H9 (cell line): ENCODE measurements at regions not wholly inside any gene's neighbourhood (a gene's known extent, or its start where the extent isn't known, plus 50 kb on each side); places are given as distances from the start of the nearest gene placed in this dataset.

ENCODE experiments used
- DNase-seq: peaks from one replicate; pipeline ENCODE4 v3.0.0-alpha.2; 2017
- H2AFZ ChIP-seq: one replicate; pipeline ENCODE4 v1.6.1; 2013; ENCODE audit warnings: mild to moderate bottlenecking, low read length, control low read depth, moderate library complexity
- H2AK5ac ChIP-seq: 2 replicates; pipeline ENCODE4 v1.6.1; 2013; ENCODE audit warnings: low read length, control low read depth, mixed read lengths; ENCODE audit not compliant: insufficient read length
- H2BK120ac ChIP-seq: one replicate; pipeline ENCODE4 v1.6.1; 2013; ENCODE audit warnings: low read depth, mild to moderate bottlenecking, low read length, control low read depth, inconsistent platforms; ENCODE audit not compliant: poor library complexity, severe bottlenecking
- H2BK12ac ChIP-seq: 2 replicates; pipeline ENCODE4 v1.6.1; 2013; ENCODE audit warnings: low read length, control low read depth, mixed read lengths, low read depth; ENCODE audit not compliant: insufficient read length
- H2BK15ac ChIP-seq: 2 replicates; pipeline ENCODE4 v1.6.1; 2013; ENCODE audit warnings: low read depth, low read length, control low read depth
- H2BK20ac ChIP-seq: one replicate; pipeline ENCODE4 v1.6.1; 2013; ENCODE audit warnings: low read depth, mild to moderate bottlenecking, low read length, control low read depth, inconsistent platforms; ENCODE audit not compliant: poor library complexity, severe bottlenecking
- H2BK5ac ChIP-seq: 2 replicates; pipeline ENCODE4 v1.6.1; 2013; ENCODE audit warnings: low read length, control low read depth, mixed read lengths; ENCODE audit not compliant: insufficient read length
- H3K14ac ChIP-seq: 2 replicates; pipeline ENCODE4 v1.6.1; 2013; ENCODE audit warnings: low read length, control low read depth; ENCODE audit not compliant: insufficient read depth
- H3K18ac ChIP-seq: 2 replicates; pipeline ENCODE4 v1.6.1; 2013; ENCODE audit warnings: low read depth, mild to moderate bottlenecking, mixed read lengths, low read length, control low read depth; ENCODE audit not compliant: insufficient read length
- H3K23ac ChIP-seq: 2 replicates; pipeline ENCODE4 v1.6.1; 2013; ENCODE audit warnings: low read length, control low read depth, mixed read lengths, low read depth; ENCODE audit not compliant: insufficient read length
- H3K23me2 ChIP-seq: 2 replicates; pipeline ENCODE4 v1.6.1; 2013; ENCODE audit warnings: low read depth, mild to moderate bottlenecking, mixed read lengths, low read length, control low read depth; ENCODE audit not compliant: insufficient read length, poor library complexity, severe bottlenecking
- H3K27ac ChIP-seq: 2 replicates; pipeline ENCODE4 v1.5.1; 2013; ENCODE audit warnings: low read length, control low read depth, mixed read lengths, low read depth; ENCODE audit not compliant: insufficient read length
- H3K27me3 ChIP-seq: 2 replicates; pipeline ENCODE4 v1.6.1; 2013; ENCODE audit warnings: low read length, control low read depth, inconsistent platforms; ENCODE audit not compliant: insufficient read depth
- H3K4ac ChIP-seq: 2 replicates; pipeline ENCODE4 v1.6.1; 2013; ENCODE audit warnings: low read depth, mild to moderate bottlenecking, control low read depth, inconsistent platforms, low read length, moderate library complexity
- H3K4me1 ChIP-seq: 2 replicates; pipeline ENCODE4 v1.6.1; 2013; ENCODE audit warnings: low read length, control low read depth, inconsistent platforms; ENCODE audit not compliant: insufficient read depth
- H3K4me2 ChIP-seq: 2 replicates; pipeline ENCODE4 v1.6.1; 2013; ENCODE audit warnings: low read length, control low read depth, mixed read lengths; ENCODE audit not compliant: insufficient read length, insufficient read depth
- H3K56ac ChIP-seq: 2 replicates; pipeline ENCODE4 v1.6.1; 2013; ENCODE audit warnings: low read depth, mild to moderate bottlenecking, mixed read lengths, low read length, control low read depth; ENCODE audit not compliant: insufficient read length
- H3K79me1 ChIP-seq: 2 replicates; pipeline ENCODE4 v1.6.1; 2013; ENCODE audit warnings: low read depth, mild to moderate bottlenecking, moderate library complexity, low read length, control low read depth, inconsistent platforms; ENCODE audit not compliant: insufficient read depth, poor library complexity, severe bottlenecking
- H3K79me2 ChIP-seq: 2 replicates; pipeline ENCODE4 v1.6.1; 2013; ENCODE audit warnings: low read length, control low read depth, inconsistent platforms; ENCODE audit not compliant: insufficient read depth
- H3K9ac ChIP-seq: 2 replicates; pipeline ENCODE4 v1.6.1; 2013; ENCODE audit warnings: low read length, control low read depth, mixed read lengths; ENCODE audit not compliant: insufficient read length; ENCODE audit errors: extremely low read depth
- H3K9me3 ChIP-seq: one replicate; pipeline ENCODE4 v1.6.1; 2013; ENCODE audit warnings: low read depth, low read length, inconsistent platforms; ENCODE audit not compliant: control insufficient read depth
- H3T11ph ChIP-seq: one replicate; pipeline ENCODE4 v1.6.1; 2013; ENCODE audit warnings: mild to moderate bottlenecking, low read length, control low read depth, inconsistent platforms
- H4K20me1 ChIP-seq: one replicate; pipeline ENCODE4 v1.6.1; 2013; ENCODE audit not compliant: control insufficient read depth, insufficient read length, insufficient read depth
- H4K5ac ChIP-seq: 2 replicates; pipeline ENCODE4 v1.6.1; 2013; ENCODE audit warnings: low read depth, mild to moderate bottlenecking, mixed read lengths, low read length, control low read depth; ENCODE audit not compliant: insufficient read length
- H4K8ac ChIP-seq: replicated peaks from 2 replicates; pipeline ENCODE4 v1.6.1; 2013; ENCODE audit warnings: low read length, control low read depth, mixed read lengths, low read depth; ENCODE audit not compliant: insufficient read length
- H4K91ac ChIP-seq: 2 replicates; pipeline ENCODE4 v1.6.1; 2013; ENCODE audit warnings: low read depth, mild to moderate bottlenecking, moderate library complexity, mixed read lengths, low read length, control low read depth; ENCODE audit not compliant: insufficient read length
- H3K27ac Mint-ChIP-seq, 3 experiments: 2 replicates in 2 of 3; 3 replicates in 1 of 3; pipeline ENCODE4 v1.8.0; 2020 to 2021; ENCODE audit warnings: mixed read lengths in 3 of 3, mild to moderate bottlenecking in 1 of 3, moderate library complexity in 1 of 3
- H3K27me3 Mint-ChIP-seq: 2 replicates; pipeline ENCODE4 v1.8.0; 2021; ENCODE audit warnings: low read depth, mild to moderate bottlenecking, moderate library complexity, mixed read lengths
- H3K36me3 Mint-ChIP-seq, 3 experiments: 2 replicates in 2 of 3; 3 replicates in 1 of 3; pipeline ENCODE4 v1.8.0; 2020 to 2021; ENCODE audit warnings: low read depth in 3 of 3, mixed read lengths in 3 of 3; ENCODE audit not compliant: insufficient read depth in 1 of 3
- H3K4me1 Mint-ChIP-seq, 2 experiments: 2 replicates each; pipeline ENCODE4 v1.8.0; 2020; ENCODE audit warnings: mixed read lengths in 2 of 2
- H3K4me3 Mint-ChIP-seq, 2 experiments: 2 replicates in 1 of 2; 3 replicates in 1 of 2; pipeline ENCODE4 v1.8.0; 2020 to 2021; ENCODE audit warnings: mild to moderate bottlenecking in 2 of 2, mixed read lengths in 2 of 2, moderate library complexity in 1 of 2
- H3K9me3 Mint-ChIP-seq, 2 experiments: 2 replicates in 1 of 2; 3 replicates in 1 of 2; pipeline ENCODE4 v1.8.0; 2020; ENCODE audit warnings: mild to moderate bottlenecking in 2 of 2, mixed read lengths in 2 of 2, moderate library complexity in 1 of 2
- WGBS: extraction: QIAGEN DNeasy Blood & Tissue Kit; methylation state at CpG from one replicate; pipeline ENCODE4 v1.1.7; 2013; ENCODE audit warnings: missing lambda C conversion rate, low lambda C conversion rate, mixed read lengths; ENCODE audit not compliant: insufficient read length; ENCODE audit errors: extremely low coverage; 5-methylcytosine and 5-hydroxymethylcytosine counted together
- TF ChIP-seq, protein P1 (sequence below): fragments of 200-600 bp; sonication (generic); conservative IDR thresholded peaks from 3 replicates; pipeline ENCODE4 v1.8.0; 2021; ENCODE audit warnings: antibody characterized with exemption, mild to moderate bottlenecking

DNA sequence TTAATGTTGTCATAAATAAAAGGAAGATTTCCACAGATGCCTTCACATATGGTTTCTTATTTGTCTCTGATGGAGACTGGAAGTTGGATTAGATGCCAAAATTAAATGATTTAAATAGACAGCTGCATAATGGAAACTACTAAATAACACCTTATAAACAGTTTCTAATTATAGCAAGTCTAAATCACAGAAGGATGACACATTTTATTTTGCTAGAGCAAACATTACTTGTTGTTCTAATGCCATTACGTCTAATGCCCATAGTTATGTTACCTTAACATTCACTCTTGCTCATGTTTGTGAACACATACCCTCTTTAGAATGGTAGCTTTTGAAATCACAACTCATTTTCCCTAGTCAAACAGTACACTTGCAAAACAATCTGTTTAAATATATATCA is 92.8 kb downstream of the ZIC4 start:
- no CpG with 5 or more reads among the region's 1 CpG for WGBS

More for the DNA sequence above, 92.8 kb downstream of the ZIC4 start:
- Mint-ChIP-seq H3K27me3 (peaks cover 3% of the 10 kb centered on the region; the same call in 1 of the 2 replicates), H3K4me3 (no peak overlapping the region), H3K27ac (no peak overlapping the region), H3K36me3 (peaks cover 0 to 5% (median 2%) of the 10 kb centered on the region in 3 experiments; a peak in 3 of 7 replicates), H3K9me3 (peaks cover 3 to 6% of the 10 kb centered on the region in 2 experiments; a peak in 2 of 5 replicates), H3K4me1 (no peaks in the 10 kb centered on the region)
- Histone ChIP-seq H3K9me3 (no peaks in the 10 kb centered on the region), H2BK20ac (no peak overlapping the region), H3K9ac (no peak overlapping the region), H2BK120ac (no peak overlapping the region), H3K4me1 (no peaks in the 10 kb centered on the region), H2BK5ac (no peak overlapping the region), H3K27me3 (no peaks in the 10 kb centered on the region), H3K23me2 (no peaks in the 10 kb centered on the region), H3K4me2 (no peak overlapping the region), H3K18ac (no peak overlapping the region), H2BK15ac (no peak overlapping the region), H3K23ac (no peak overlapping the region), H4K91ac (no peak overlapping the region), H2AK5ac (no peak overlapping the region), H3K79me1 (no peaks in the 10 kb centered on the region), H4K20me1 (no peaks in the 10 kb centered on the region), H3K27ac (no peak overlapping the region), H3K14ac (no peak overlapping the region), H4K5ac (no peak overlapping the region), H3K79me2 (no peaks in the 10 kb centered on the region), H3K56ac (no peak overlapping the region), H2AFZ (no peak overlapping the region), H4K8ac (no peak overlapping the region), H3T11ph (no peak overlapping the region), H3K4ac (no peak overlapping the region), H2BK12ac (no peak overlapping the region)
- TF ChIP-seq, protein P1, sequence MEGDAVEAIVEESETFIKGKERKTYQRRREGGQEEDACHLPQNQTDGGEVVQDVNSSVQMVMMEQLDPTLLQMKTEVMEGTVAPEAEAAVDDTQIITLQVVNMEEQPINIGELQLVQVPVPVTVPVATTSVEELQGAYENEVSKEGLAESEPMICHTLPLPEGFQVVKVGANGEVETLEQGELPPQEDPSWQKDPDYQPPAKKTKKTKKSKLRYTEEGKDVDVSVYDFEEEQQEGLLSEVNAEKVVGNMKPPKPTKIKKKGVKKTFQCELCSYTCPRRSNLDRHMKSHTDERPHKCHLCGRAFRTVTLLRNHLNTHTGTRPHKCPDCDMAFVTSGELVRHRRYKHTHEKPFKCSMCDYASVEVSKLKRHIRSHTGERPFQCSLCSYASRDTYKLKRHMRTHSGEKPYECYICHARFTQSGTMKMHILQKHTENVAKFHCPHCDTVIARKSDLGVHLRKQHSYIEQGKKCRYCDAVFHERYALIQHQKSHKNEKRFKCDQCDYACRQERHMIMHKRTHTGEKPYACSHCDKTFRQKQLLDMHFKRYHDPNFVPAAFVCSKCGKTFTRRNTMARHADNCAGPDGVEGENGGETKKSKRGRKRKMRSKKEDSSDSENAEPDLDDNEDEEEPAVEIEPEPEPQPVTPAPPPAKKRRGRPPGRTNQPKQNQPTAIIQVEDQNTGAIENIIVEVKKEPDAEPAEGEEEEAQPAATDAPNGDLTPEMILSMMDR, result no peak
- DNase-seq, result no peak
